NB4 (cell line): ENCODE measurements at regions not wholly inside any gene's neighbourhood (a gene's known extent, or its start where the extent isn't known, plus 50 kb on each side); places are given as distances from the start of the nearest gene placed in this dataset.
A peak's percentile ranks its signal among the peaks of the same experiment; 100 is the strongest.

Source experiments
- DNase-seq: peaks from one replicate; pipeline ENCODE4 v3.0.0; 2010; ENCODE audit warnings: low read depth
- H3K4me3 ChIP-seq: one replicate; pipeline ENCODE4 v1.5.1; 2011; ENCODE audit warnings: mild to moderate bottlenecking, low read depth, low read length, moderate library complexity
- MYC ChIP-seq: IDR thresholded peaks from 2 replicates; pipeline ENCODE4 v1.6.1; 2011; ENCODE audit warnings: low read depth, low read length
- POLR2A ChIP-seq: IDR thresholded peaks from 2 replicates; pipeline ENCODE4 v1.6.1; 2011; ENCODE audit warnings: mild to moderate bottlenecking; ENCODE audit not compliant: insufficient read length; ENCODE audit errors: extremely low read depth
- TF ChIP-seq, protein P1 (sequence below): IDR thresholded peaks from one replicate; pipeline ENCODE4 v1.5.1; 2012; ENCODE audit warnings: low read depth, low read length
- TF ChIP-seq, protein P2 (sequence below): IDR thresholded peaks from 2 replicates; pipeline ENCODE4 v1.6.1; 2011; ENCODE audit warnings: low read depth, low read length

DNA sequence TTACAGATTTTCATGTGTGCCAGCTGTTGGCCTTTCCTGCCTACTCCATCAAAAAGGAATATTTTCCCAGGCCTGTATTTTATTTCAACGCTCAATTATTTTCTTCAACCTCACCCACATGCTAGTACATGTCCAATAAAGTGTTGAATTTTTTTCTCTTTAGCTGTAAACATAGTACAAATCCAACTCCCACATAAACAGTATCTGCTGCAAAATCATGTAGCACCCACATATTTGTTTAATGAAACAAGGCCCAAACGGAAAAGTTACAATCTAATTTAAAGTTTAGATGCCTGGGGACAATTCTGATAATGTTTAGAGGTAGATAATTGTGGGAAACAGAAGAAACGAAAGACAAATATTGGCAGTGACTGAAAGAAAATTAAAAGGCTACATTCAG is 275.4 kb upstream of the ACVR2A start:
- TF ChIP-seq, protein P1, sequence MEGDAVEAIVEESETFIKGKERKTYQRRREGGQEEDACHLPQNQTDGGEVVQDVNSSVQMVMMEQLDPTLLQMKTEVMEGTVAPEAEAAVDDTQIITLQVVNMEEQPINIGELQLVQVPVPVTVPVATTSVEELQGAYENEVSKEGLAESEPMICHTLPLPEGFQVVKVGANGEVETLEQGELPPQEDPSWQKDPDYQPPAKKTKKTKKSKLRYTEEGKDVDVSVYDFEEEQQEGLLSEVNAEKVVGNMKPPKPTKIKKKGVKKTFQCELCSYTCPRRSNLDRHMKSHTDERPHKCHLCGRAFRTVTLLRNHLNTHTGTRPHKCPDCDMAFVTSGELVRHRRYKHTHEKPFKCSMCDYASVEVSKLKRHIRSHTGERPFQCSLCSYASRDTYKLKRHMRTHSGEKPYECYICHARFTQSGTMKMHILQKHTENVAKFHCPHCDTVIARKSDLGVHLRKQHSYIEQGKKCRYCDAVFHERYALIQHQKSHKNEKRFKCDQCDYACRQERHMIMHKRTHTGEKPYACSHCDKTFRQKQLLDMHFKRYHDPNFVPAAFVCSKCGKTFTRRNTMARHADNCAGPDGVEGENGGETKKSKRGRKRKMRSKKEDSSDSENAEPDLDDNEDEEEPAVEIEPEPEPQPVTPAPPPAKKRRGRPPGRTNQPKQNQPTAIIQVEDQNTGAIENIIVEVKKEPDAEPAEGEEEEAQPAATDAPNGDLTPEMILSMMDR = no peak
- no peak for TF ChIP-seq POLR2A
- TF ChIP-seq MYC = no peak
- TF ChIP-seq, protein P2, sequence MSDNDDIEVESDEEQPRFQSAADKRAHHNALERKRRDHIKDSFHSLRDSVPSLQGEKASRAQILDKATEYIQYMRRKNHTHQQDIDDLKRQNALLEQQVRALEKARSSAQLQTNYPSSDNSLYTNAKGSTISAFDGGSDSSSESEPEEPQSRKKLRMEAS = no peak
- no peak overlapping the region for H3K4me3 ChIP-seq
- no peak for DNase-seq

DNA sequence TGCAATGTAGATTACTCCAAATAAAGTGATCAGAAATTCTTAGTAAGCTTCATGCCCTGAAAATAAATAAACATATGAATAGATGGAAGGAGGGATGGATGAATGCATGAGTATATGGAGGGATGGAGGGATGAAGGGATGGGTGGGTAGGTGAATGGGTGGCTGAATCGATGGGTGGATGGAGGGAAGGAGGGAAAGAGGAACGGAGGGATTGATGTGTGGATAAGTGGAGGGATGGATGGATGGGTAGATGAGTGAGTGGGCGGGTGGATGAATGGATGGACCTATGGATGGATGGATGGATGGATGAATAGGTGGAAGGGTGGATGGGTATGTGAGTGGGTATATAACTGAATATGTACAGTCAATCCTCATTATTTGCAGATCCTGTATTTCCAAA is 276.7 kb upstream of the ACVR2A start:
- no peak overlapping the region for H3K4me3 ChIP-seq
- TF ChIP-seq POLR2A (no peak), MYC (no peak)
- TF ChIP-seq, protein P2 = no peak
- TF ChIP-seq, protein P1 = no peak
- no peak for DNase-seq

DNA sequence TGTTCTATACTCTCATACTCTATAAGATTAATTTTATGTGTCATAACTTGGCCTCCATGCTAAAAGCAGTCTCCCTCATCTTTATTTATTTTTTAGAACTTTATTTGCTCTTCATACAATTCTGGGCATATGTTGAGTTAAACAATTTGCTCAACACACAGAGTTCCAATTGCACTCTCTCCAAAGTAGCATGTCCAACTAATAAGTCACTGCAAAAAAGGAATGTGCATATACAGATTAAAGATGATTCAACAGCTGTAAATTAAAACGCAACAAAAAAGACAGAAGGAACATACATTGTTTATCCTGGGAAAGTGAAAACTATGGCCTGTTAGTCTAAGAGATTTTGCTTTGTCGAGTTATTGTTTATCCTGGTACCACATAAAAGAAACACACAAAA is 277.7 kb upstream of the ACVR2A start:
- H3K4me3 ChIP-seq = no peak overlapping the region
- TF ChIP-seq, protein P1 = no peak
- TF ChIP-seq, protein P2 = no peak
- no peak for TF ChIP-seq MYC
- TF ChIP-seq POLR2A = no peak
- no peak for DNase-seq

DNA sequence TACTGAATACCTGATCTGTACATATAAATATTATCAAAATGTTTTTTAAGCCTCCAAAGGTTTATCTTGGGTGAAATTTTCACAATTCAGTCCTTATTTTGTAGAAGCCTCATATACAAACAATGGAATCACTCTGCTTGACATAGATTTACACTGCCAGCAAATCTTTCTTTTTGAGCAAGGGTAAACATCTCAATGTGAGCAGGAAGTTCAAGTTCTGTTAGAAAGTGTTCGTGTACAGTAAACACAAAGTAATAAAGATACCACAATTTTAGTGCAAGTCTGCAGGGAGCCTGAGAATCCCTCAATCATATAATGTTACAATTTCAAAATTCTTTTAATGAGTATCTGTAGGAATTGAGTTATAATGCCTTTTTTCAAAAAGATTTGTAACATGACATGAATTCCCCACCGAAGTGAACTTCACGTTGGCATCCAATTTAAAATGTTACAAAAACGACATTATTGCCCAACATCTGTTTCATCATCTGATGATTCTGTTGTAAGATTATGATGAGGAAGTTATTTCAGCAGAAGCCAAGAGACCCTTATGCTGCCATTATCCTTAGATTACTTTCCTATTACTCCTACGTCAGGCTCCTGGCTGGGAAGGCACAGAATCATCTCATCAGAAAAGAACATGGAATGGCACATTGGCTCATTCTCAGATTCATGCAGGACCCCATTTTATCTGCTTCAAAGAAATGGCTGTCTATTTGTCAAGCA is 283.9 kb upstream of the ACVR2A start:
- TF ChIP-seq POLR2A (no peak), MYC (peak; percentile 57)
- TF ChIP-seq, protein P2 = peak; percentile 42
- TF ChIP-seq, protein P1 = no peak
- peak overlapping the region; percentile 39 for H3K4me3 ChIP-seq
- DNase-seq = peak; percentile 90

DNA sequence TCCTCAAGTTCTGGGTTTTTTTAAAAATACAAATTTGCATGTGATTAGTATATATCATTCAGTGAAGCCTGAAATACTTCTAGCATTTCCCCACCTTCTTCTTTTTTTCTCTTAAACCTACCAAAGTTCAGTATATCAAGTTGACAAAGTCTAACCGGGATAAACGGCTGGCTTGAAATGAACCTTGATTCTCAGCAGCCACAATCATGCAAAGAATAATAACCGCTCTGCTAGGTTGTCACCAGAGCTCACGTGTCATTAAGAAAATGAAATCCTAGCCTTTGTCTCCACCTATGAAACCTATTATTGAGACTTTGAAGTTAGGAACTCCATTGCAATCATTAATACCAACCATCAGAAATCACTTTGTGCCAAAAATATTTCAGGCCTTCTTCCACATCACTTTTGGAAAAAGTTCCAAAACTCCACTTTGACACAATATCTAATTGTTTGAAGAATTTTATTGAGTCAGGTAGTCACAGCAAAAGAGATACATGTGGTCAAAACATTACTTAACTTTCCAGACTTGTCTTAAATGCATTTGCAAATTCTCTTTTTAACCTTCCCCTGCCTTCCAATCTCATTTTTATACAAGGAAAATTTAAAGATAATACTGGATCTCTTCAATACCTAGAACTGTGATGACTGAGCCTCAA is 285.6 kb upstream of the ACVR2A start:
- DNase-seq = no peak
- no peak overlapping the region for H3K4me3 ChIP-seq
- TF ChIP-seq POLR2A (no peak), MYC (no peak)
- TF ChIP-seq, protein P2 = no peak
- TF ChIP-seq, protein P1 = no peak
